Neutrophil (primary cell): ENCODE measurements at regions not wholly inside any gene's neighbourhood (a gene's known extent, or its start where the extent isn't known, plus 50 kb on each side); places are given as distances from the start of the nearest gene placed in this dataset.

Experiments used
- H3K27ac ChIP-seq: fragments of 200-600 bp; sonication (generic); 2 replicates; pipeline ENCODE4 v1.5.1; 2016; ENCODE audit warnings: mild to moderate bottlenecking, moderate library complexity
- H3K27me3 ChIP-seq: fragments of 200-600 bp; sonication (generic); 2 replicates; pipeline ENCODE4 v1.6.0; 2016; ENCODE audit warnings: mild to moderate bottlenecking
- H3K36me3 ChIP-seq: fragments of 200-600 bp; sonication (generic); 2 replicates; pipeline ENCODE4 v1.5.1; 2017
- H3K4me1 ChIP-seq, 2 experiments: fragments of 200-600 bp in 1 of 2; sonication (generic) in 1 of 2; 1 replicate in 1 of 2; 2 replicates in 1 of 2; pipeline versions ENCODE4 v1.5.1 to v1.6.1; 2013 to 2016; ENCODE audit warnings: low read depth in 1 of 2, low read length in 1 of 2, mild to moderate bottlenecking in 1 of 2, moderate library complexity in 1 of 2; ENCODE audit not compliant: control insufficient read depth in 1 of 2, insufficient read depth in 1 of 2
- H3K4me3 ChIP-seq, 2 experiments: fragments of 200-600 bp in 1 of 2; sonication (generic) in 1 of 2; 1 replicate in 1 of 2; 2 replicates in 1 of 2; pipeline ENCODE4 v1.5.1; 2013 to 2016; ENCODE audit warnings: low read depth in 1 of 2, low read length in 1 of 2, mild to moderate bottlenecking in 1 of 2, moderate library complexity in 1 of 2
- H3K9me3 ChIP-seq: fragments of 200-600 bp; sonication (generic); 2 replicates; pipeline ENCODE4 v1.5.1; 2016
- CTCF ChIP-seq: fragments of 200-600 bp; sonication (generic); IDR thresholded peaks from 2 replicates; pipeline ENCODE4 v1.5.1; 2016; ENCODE audit warnings: antibody characterized with exemption

- peaks cover 29% of the 10 kb centered on the region for H3K27me3 ChIP-seq
- TF ChIP-seq CTCF, result no peak
- H3K9me3 ChIP-seq, result no peaks in the 10 kb centered on the region
- no peaks in the 10 kb centered on the region for H3K4me1 ChIP-seq
- no peak overlapping the region for H3K27ac ChIP-seq
- H3K4me3 ChIP-seq, result no peak overlapping the region
- no peaks in the 10 kb centered on the region for H3K36me3 ChIP-seq
Measured at GRCh38 chr10:118216571-118217170, 125.5 kb downstream of the FAM204A start.

GRCh38 chr10:118216020-118216419 is 126.1 kb downstream of the FAM204A start:
- no peak for TF ChIP-seq CTCF
- Histone ChIP-seq H3K4me1 (no peaks in the 10 kb centered on the region), H3K36me3 (no peaks in the 10 kb centered on the region), H3K4me3 (no peak overlapping the region), H3K9me3 (no peaks in the 10 kb centered on the region), H3K27me3 (peaks cover 29% of the 10 kb centered on the region), H3K27ac (no peak overlapping the region)

GRCh38 chr10:118214776-118215175 is 127.3 kb downstream of the FAM204A start:
- no peak for TF ChIP-seq CTCF

GRCh38 chr10:118213436-118213835 is 128.7 kb downstream of the FAM204A start:
- no peak for TF ChIP-seq CTCF
- no peak overlapping the region for H3K4me3 ChIP-seq
- H3K9me3 ChIP-seq, result no peaks in the 10 kb centered on the region
- H3K27me3 ChIP-seq, result peaks cover 29% of the 10 kb centered on the region
- H3K4me1 ChIP-seq, result no peaks in the 10 kb centered on the region
- H3K36me3 ChIP-seq, result no peaks in the 10 kb centered on the region
- no peak overlapping the region for H3K27ac ChIP-seq

More at GRCh38 chr10:118214776-118215175, 127.3 kb downstream of the FAM204A start:
- Histone ChIP-seq H3K9me3 (no peaks in the 10 kb centered on the region), H3K27me3 (peaks cover 29% of the 10 kb centered on the region), H3K4me1 (no peaks in the 10 kb centered on the region), H3K36me3 (no peaks in the 10 kb centered on the region), H3K27ac (no peak overlapping the region), H3K4me3 (no peak overlapping the region)

GRCh38 chr10:118210276-118210675 is 131.8 kb downstream of the FAM204A start:
- TF ChIP-seq CTCF, result no peak
- H3K9me3 ChIP-seq, result no peaks in the 10 kb centered on the region
- H3K4me1 ChIP-seq, result no peaks in the 10 kb centered on the region
- H3K36me3 ChIP-seq, result no peaks in the 10 kb centered on the region
- H3K4me3 ChIP-seq, result no peak overlapping the region
- H3K27me3 ChIP-seq, result peaks cover 19% of the 10 kb centered on the region
- no peak overlapping the region for H3K27ac ChIP-seq
